ENCODE measurements at regions not wholly inside any gene's neighbourhood (a gene's known extent, or its start where the extent isn't known, plus 50 kb on each side); places are given as distances from the start of the nearest gene placed in this dataset.

DNA sequence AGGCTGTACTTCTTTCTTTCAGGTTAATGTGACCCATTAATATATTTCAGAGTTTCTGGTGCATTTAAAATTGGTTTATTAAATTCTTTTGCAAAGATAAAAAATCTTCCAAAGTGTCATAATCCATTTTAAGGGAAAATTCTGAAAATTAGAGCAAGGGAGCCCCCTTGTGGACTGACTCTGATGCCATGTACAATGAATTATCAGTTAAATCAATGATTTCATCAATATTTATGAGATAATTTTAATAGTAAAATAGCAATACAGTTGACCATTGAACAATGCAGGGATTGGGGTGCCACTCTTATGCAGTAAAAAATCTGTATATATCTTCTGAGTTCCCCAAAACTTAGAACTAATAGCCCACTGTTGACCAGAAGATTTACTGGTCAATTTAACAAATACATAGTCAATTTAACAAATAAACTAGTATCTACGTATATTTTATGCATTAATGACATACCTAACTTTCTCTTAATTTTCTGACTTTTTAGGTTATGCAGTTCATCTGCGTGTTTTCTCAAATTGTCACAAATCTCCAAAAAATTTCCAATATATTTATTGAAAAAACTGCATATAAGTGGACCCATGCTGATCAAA is 479.1 kb upstream of the MIR17HG start:
- ChIA-PET CTCF (interaction anchor here (0.8 kb wide), 1 partner anchor 11 kb away, joined by 3 read pairs; no protein-coding TSS in a partner anchor), POLR2A (no interaction called here)
- TF ChIP-seq ZNF654 (tag by site-specific recombination; IDR thresholded peaks at IDR 0.05; ENCODE audit: low read depth), result peak; percentile 46
- no peak for TF ChIP-seq ZNF600 (tag by site-specific recombination; IDR thresholded peaks at IDR 0.05)

DNA sequence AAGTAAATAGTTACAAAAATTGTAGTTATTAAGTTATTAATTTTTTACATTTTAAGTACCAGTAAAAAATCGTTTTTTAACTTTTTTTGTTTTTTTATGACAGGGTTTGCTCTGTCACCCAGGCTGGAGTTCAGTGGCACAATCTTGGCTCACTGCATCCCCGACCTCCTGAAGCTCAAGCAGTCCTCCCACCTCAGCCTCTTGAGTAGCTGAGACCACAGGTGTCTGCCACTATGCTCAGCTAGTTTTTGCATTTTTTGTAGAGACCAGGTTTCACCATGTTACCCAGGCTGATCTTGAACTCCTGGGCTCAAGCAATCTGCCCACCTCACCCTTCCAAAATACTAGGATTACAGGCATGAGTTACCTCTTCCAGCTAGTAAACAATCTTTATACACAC is 477.9 kb upstream of the MIR17HG start:
- H3K9me3 ChIP-seq (ENCODE audit: control insufficient read depth, insufficient read depth, low read depth, low read length), result no peaks in the 10 kb centered on the region
- ChIA-PET CTCF (no interaction called here), POLR2A (no interaction called here)
- H3K36me3 ChIP-seq (ENCODE audit: control insufficient read depth in 2 of 2, insufficient read depth in 1 of 2, low read length in 2 of 2), result no peaks in the 10 kb centered on the region
- no peak overlapping the region for H3K4me3 ChIP-seq (ENCODE audit: low read depth, low read length)
- no peaks in the 10 kb centered on the region for H3K4me1 ChIP-seq (ENCODE audit: control insufficient read depth, insufficient read depth, low read length)
- no peak overlapping the region for H3K27ac ChIP-seq (ENCODE audit: extremely low read depth, low read depth, low read length)
- TF ChIP-seq ZNF10 (tag by site-specific recombination; IDR thresholded peaks at IDR 0.05) (no peak), ZNF560 (tag by site-specific recombination; IDR thresholded peaks at IDR 0.05; ENCODE audit: borderline replicate concordance) (no peak), ZNF768 (tag by site-specific recombination; IDR thresholded peaks at IDR 0.05) (no peak), ZNF184 (tag by site-specific recombination; IDR thresholded peaks at IDR 0.05) (no peak), ZNF830 (tag by site-specific recombination; IDR thresholded peaks at IDR 0.05; ENCODE audit: low read depth) (no peak), MYNN (tag by site-specific recombination; IDR thresholded peaks at IDR 0.05; ENCODE audit: borderline replicate concordance) (no peak), ZNF175 (tag by site-specific recombination; IDR thresholded peaks at IDR 0.05) (no peak), ZNF530 (tag by site-specific recombination; IDR thresholded peaks at IDR 0.05; ENCODE audit: low read depth) (no peak), ZNF133 (tag by site-specific recombination; IDR thresholded peaks at IDR 0.05) (no peak)
- TF ChIP-seq, protein P1, sequence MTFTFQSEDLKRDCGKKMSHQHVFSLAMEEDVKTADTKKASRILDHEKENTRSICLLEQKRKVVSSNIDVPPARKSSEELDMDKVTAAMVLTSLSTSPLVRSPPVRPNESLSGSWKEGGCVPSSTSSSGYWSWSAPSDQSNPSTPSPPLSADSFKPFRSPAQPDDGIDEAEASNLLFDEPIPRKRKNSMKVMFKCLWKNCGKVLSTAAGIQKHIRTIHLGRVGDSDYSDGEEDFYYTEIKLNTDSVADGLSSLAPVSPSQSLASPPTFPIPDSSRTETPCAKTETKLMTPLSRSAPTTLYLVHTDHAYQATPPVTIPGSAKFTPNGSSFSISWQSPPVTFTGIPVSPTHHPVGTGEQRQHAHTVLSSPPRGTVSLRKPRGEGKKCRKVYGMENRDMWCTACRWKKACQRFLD (tag by site-specific recombination; IDR thresholded peaks at IDR 0.05), result no peak
- TF ChIP-seq, protein P2, sequence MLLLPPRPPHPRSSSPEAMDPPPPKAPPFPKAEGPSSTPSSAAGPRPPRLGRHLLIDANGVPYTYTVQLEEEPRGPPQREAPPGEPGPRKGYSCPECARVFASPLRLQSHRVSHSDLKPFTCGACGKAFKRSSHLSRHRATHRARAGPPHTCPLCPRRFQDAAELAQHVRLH (tag by site-specific recombination; IDR thresholded peaks at IDR 0.05), result no peak

More for the DNA sequence above, 479.1 kb upstream of the MIR17HG start:
- Histone ChIP-seq H3K4me1 (ENCODE audit: control insufficient read depth, insufficient read depth, low read length) (no peaks in the 10 kb centered on the region), H3K27ac (ENCODE audit: extremely low read depth, low read depth, low read length) (no peak overlapping the region), H3K9me3 (ENCODE audit: control insufficient read depth, insufficient read depth, low read depth, low read length) (no peaks in the 10 kb centered on the region), H3K4me3 (ENCODE audit: low read depth, low read length) (no peak overlapping the region), H3K36me3 (ENCODE audit: control insufficient read depth in 2 of 2, insufficient read depth in 1 of 2, low read length in 2 of 2) (no peaks in the 10 kb centered on the region)

DNA sequence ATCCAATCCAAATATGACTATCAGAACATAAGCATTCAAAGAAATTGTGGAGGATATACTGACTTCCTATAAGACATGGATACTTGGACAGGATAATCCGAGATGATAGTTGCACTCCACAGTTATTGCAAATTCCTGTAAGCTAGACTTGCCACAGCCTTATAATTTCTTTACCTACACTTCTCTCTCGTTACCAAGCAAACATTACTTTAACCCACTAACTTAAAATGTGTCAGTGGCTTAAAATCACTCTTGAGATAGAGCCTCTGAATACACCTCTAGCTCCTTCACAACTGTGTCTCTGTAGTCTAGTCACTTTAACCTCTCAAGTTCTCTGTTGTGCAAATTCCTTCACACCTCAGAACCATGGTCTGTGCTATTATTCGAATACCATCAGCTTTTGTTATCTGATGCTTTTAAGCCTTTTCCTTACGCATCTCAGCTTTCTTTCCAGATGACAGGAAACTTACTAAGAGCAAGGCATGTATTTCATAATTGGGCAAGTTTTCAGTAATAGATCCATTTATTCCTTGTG is 474.9 kb upstream of the MIR17HG start:
- Histone ChIP-seq H3K4me1 (ENCODE audit: control insufficient read depth, insufficient read depth, low read length) (no peaks in the 10 kb centered on the region), H3K27ac (ENCODE audit: extremely low read depth, low read depth, low read length) (no peak overlapping the region), H3K36me3 (ENCODE audit: control insufficient read depth in 2 of 2, insufficient read depth in 1 of 2, low read length in 2 of 2) (no peaks in the 10 kb centered on the region), H3K4me3 (ENCODE audit: low read depth, low read length) (no peak overlapping the region), H3K9me3 (ENCODE audit: control insufficient read depth, insufficient read depth, low read depth, low read length) (no peaks in the 10 kb centered on the region)
- TF ChIP-seq ZNF169 (tag by site-specific recombination; IDR thresholded peaks at IDR 0.05) (no peak), ZNF433 (tag by site-specific recombination; IDR thresholded peaks at IDR 0.05; ENCODE audit: low read depth) (no peak), ZNF549 (tag by site-specific recombination; IDR thresholded peaks at IDR 0.05) (no peak), ZIC2 (tag by site-specific recombination; IDR thresholded peaks at IDR 0.05) (no peak)
- TF ChIP-seq, protein P3, sequence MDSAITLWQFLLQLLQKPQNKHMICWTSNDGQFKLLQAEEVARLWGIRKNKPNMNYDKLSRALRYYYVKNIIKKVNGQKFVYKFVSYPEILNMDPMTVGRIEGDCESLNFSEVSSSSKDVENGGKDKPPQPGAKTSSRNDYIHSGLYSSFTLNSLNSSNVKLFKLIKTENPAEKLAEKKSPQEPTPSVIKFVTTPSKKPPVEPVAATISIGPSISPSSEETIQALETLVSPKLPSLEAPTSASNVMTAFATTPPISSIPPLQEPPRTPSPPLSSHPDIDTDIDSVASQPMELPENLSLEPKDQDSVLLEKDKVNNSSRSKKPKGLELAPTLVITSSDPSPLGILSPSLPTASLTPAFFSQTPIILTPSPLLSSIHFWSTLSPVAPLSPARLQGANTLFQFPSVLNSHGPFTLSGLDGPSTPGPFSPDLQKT (IDR thresholded peaks at IDR 0.05; ENCODE audit: borderline replicate concordance, low read depth, low read length), result no peak
- CTCF ChIA-PET, result interaction anchor here (0.7 kb wide), 1 partner anchor 109 kb away, joined by 4 read pairs; no protein-coding TSS in a partner anchor
- POLR2A ChIA-PET, result no interaction called here

Data from HEK293 (cell line).